ENCODE measurements at regions not wholly inside any gene's neighbourhood (a gene's known extent, or its start where the extent isn't known, plus 50 kb on each side); places are given as distances from the start of the nearest gene placed in this dataset.

DNA sequence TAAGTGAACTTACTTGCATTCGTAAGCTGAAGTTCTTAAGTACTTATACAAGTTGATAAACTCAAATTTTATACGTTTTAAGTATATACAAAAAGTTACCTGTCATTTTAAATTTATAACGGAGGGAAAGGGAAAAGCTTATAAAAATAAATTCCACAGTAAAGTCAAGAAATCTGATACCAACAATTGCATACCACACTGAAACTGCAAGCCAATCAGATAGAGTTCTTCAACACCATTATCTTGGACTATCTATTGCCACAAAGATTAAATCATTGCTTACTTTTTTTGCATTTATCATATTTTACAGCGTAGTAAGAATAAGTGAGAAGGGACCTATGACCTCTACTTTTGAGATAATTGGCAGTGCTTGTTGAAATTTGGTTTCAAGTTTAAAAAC, 386.7 kb downstream of the TFAP2A start:
- DNase-seq: no peak

DNA sequence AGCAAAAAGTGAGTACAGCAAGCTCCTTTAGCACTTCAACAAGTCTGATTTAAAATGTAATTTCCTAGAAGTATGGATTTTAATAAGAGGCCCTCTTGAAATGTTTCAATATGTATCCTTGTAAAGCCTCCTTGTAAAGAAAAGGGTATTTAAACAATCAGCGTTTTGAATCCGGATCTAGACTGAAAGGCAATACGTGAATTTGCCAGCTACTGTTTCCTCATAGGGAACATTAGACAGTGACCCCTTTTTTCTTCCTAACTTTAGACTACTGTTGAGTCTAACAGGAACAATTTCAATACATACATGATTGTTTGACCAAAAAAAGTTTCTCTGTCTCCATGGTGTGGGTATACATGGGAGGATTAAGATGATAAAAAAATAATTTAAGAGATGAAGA, 395.0 kb downstream of the TFAP2A start:
- DNase-seq: no peak

DNA sequence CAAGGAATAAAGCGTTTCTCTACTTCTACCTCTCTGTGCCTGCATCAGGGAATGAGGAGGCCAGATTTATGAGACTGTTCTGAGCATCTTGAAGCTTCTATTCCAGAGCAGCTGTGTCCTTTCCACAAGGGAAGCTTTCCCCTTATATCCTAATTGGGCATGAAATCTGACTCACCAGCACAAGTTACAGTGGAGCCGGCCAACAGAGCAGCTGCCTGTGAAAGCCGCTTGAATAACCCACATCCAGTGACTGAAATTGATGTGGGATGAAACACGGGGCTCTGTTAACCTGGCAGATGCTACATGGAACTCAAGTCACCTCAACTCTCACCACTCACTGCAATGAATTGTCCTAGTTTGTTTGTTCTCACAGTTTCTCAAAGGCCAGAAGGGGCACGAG, 400.3 kb downstream of the TFAP2A start:
- no peak for DNase-seq

DNA sequence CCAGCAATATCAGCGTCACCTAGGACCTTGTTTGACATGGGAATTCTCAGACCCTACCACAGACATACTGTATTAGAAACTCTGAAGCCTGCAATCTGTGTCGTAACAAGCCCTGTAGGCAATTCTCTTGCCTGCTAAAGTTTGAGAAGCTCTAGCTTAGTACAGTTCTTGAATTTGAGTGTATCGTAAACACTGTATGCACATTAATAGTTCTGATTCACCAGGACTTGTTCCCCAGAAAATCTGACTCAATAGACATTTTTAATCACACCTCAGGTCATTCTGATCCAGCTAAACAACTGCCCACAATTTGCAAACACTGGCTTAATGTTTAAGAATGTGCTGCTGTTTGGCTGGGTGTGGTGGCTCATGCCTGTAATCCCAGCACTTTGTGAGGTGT, 414.3 kb downstream of the TFAP2A start:
- DNase-seq: no peak

DNA sequence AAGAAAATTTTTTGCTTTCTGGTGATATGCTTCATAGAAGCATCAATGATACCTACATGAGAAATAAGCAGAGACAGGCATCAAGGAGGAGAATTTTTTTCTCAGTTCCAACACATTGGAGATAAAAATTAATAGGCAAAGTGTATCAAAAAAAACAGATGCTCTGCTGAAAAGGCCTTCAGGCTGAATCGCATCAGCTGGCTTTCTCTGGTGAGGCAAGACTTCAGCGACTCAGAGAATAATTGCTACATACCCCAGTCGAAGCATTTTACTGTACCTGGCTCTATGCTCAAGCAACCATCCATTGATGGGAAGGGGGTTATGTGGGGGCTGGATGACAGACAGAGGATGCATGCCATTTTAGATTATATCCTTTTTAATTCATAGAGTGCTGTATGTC, 415.1 kb downstream of the TFAP2A start:
- no peak for DNase-seq

DNA sequence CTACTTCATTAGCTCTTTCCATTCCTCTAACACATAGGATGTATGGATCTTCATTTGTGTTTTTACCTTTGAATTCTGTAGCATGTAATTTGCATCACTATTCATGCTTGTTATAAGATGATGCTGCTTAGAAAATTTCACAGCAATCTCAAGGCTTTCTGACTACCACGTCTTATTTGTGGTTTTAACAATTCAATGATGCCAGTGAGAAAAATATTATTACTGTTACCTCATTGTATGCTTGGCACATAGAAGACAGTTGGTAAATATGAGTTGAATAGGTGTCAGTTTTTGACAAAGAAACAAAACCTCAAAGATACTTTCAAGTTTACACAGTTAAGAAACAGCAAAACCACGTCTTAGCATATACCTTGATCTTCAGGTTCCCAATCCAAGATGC, 428.6 kb downstream of the TFAP2A start:
- DNase-seq: no peak

DNA sequence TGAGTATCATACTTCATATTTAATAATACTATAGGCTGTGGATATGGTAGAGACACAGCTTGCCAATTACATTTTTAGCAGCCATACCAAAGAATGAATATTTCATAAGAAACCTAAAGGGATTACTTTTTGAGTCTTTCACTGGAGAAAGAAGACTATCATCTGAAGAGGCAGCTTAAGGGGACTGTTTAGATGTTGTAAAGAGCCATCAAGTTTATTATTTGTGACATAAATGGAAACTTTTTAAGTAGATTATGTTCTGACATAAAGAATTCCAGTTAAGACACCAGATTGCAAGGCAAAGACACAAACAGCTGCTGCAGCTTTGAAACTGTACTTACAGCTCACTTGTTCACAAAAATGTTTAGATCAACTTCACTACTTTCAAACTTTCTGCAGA, 429.4 kb downstream of the TFAP2A start:
- no peak for DNase-seq

DNA sequence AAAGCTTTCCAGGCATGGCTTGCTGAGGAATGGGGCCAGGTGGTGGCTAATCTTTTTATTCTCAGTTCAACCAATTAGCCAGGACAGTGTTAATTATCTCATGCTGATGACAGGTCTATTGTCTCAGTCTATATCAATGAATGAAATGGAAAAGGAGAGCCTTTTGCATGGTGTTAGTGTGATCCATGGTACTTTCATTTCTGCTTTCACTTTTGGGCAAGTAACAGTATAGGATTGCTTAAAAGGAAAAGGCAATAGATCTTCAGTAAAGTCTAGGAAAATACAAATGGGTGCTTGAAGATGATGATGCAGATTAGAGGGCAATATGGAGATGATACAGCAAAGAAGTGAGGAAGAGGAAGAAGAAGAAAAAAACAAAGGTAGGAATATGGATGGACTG, 430.3 kb downstream of the TFAP2A start:
- DNase-seq: no peak

DNA sequence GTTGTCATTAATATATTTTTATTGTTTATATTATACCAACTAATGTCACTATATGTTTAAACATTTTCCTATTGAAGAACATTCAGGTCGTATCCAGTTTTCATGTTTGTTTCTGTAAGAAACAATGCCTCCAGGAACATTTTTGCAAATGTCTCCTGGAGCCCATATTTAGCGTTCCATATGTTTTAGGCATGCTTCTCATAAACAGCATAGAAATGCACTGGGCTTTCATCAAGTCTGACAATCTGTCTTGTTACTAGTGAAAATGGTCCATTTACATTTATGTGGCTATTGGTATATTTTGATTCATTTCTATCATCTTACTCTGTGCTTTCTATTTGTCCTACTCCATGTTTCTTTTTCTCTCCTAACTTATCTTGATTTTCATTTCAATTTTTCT, 431.7 kb downstream of the TFAP2A start:
- no peak for DNase-seq

DNA sequence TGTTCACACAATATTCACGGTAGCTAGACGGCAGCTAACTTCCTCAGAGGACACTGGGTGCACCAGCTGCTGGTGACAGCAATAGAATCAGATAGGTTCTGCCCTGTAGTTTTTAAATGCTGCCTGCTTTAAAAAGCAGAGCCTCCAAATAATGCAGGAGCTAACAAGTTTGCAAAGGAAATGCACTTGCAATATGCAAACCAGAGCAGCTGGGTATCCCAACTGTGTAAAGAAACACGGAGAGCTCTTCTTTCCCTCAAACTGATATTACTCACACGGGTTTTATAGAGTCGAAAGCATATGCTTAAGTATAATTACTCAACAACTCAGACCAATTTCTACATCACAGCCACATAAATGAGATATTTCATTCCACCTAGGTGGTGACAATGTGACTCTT, 432.7 kb downstream of the TFAP2A start:
- DNase-seq: no peak

DNA sequence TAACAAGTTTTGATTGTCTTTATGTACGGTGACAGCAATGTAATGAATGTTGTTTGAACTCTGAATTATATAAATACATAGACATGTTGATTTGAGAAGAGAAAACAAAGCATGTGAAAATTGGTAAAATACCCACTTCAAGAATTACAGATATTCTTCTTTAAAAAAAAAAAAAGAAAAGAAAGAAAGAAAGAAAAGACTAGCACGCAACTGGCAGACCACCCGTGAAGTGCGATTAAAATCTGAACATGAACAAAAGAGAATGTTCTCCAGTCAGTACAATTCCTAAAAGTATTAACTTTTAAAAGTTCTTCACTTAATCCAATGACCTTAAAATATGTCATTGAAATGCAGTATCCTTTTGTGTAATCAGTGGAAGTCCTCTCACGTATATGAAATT, 434.9 kb downstream of the TFAP2A start:
- DNase-seq: no peak

DNA sequence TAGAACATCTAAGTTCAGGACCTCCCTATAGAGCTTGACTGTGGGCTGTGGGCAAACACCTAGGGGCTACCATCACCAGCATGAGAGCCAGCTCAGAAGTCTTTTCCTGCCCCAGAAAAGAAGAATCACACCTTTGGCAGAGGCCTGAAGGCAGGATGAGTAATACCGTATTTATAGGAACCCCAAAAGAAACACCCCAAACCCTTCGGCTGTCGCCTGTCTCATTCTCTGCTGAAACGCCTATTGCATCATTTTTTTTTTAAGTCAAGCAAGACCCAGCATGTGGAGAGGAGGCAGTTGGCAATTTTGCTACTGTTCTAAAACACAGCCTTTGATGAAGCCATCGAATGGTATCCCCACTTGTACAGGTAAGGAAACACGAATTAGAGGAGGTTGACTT, 436.4 kb downstream of the TFAP2A start:
- no peak for DNase-seq

DNA sequence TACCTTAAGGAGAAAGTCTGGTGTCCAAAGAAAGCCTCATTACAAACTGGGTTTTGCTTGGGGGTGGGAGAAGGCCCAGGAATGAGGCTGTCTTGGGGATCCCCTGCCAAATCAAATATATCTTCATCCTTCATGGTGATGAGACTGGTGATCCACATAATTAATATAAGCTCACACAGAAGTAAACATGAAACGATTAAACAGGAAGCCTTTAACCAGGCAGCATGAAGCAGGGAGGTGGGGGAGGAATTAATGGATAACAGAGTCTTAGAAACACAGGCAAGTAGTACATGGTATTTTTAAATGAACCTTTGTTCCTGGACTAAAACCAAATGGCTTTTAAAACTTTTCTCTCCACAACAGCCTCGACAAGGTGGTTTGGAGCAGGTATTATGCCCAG, 437.5 kb downstream of the TFAP2A start:
- no peak for DNase-seq

DNA sequence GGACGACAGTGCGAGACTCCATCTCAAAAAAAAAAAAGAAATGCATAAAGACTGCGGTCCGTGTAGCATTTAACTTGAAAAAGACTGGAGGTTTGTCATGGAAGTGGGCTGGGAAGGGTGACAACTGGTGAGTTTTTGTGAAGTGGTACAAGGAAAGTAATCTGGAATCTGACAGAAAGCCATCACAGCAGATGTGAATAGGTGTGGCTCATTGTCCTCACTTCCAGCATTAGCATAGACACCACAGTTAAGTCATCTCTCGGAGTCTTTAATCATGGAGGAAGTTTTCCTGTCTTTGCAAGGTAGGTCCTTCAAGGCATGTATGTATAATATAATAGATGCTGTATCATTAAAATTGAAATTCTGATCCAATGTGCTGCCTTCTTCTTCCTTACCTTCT, 453.2 kb downstream of the TFAP2A start:
- DNase-seq: no peak

DNA sequence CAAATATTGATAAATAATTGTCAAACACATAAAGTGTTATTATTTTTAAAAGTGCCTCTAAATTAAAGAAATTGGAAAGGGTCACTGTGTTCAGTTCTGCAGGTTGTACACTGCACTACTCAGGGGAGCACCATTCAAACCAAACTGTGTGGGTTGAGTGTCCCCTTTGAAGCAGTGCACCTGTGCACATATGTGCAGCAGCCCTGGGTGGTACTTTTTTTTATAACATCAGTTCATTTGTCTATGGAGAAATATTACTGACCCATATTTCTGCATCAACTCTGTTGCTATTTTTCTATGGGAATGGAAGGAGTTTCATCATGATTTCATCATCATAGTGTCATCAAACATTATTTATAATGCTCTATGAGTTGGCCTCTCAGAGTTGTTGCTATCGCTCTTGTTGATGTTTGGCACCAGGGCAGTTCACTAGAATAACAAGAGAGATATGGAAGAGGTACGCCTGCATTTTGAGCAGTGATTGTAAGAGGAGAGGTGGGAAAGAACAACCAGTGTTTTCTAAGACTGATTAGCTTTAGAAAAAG, 457.6 kb downstream of the TFAP2A start:
- DNase-seq: no peak

DNA sequence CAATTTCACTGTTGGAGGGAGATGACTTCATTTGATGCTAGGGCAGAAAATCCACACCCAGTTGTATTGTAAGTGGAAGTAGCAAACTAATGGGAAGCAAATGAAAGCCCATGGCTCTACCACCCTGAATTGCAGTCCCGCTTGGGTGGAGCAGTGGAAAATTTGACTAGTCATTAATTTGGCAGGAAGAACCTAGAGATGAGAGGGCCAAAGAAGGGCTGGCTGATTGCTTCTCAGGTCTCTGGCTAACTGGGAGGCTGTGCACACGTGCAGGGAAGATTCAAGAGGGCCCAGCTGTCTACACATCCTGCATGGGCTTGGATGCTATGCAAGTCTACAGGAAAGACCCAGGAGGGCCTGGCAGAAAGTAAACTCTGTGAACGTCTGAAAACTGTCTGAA, 466.2 kb downstream of the TFAP2A start:
- DNase-seq: no peak

DNA sequence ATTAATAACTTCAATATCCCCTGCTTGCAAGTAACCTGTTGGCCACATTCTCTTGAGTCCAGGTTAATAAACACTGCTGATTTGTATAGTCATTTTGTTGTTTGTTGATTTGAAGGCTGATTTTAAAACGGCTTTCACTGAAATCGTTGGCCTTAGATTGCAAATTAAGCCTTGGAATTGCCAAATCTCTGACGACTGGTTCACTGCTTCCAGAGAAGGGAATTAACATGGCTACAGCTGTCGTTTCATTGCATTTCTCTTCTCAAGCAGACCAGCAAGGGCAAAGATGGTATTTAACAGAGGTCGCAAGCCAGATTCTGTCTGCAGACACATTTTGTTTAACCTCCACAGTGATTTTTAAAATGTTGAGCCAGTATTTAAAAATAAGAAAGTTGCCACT, 470.9 kb downstream of the TFAP2A start:
- DNase-seq: no peak

DNA sequence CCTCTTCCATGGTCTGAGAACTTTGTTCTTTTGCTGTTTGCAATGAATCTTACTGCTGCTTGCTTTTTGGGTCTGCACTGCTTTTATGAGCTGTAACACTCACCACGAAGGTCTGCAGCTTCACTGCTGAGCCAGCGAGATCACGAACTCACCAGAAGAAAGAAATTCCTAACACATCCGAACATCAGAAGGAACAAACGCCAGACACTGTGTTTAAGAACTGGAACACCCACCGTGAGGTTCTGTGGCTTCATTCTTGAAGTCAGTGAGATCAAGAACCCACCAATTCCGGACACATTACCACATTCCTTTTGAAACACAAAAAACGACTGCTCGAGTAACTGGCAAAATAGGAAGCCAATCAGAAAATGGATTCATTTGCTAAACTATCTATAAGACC, 471.8 kb downstream of the TFAP2A start:
- DNase-seq: no peak

DNA sequence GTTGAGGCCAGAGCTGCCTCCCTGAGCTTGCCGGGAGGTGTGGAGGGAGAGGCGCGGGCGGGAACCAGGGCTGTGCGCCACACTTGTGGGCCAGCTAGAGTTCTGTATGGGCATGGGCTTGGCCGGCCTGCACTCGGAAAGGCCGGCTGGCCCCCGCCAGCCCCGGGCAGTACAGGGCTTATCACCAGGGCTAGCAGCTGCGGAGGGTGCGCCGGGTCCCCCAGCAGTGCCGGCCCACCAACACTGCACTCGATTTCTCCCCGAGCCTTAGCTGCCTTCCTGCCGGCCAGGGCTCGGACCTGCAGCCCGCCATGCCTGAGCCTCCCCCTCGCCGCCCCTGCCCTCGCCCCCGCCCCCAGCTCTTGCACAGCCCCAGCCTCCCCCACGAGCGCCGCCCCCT, 472.7 kb downstream of the TFAP2A start:
- no peak for DNase-seq

DNA sequence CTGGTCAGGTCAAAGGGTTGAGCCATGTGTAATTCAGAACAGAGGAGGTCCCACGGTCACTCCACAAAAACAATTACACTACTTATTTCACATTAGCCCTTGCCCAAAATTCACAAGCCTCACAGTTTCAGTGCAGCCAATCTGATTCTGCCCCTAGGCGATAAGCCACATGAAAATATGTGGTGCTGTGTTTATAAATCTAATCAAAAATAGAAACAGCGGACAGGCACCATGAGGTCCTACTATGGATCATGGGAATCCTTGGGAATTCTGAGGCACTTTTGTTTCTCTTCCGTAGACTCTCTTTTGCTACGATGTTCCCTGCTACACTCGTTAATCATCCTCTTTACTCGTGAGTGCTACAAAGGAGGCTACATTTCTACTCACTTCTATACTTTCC, 476.1 kb downstream of the TFAP2A start:
- DNase-seq: no peak

DNA sequence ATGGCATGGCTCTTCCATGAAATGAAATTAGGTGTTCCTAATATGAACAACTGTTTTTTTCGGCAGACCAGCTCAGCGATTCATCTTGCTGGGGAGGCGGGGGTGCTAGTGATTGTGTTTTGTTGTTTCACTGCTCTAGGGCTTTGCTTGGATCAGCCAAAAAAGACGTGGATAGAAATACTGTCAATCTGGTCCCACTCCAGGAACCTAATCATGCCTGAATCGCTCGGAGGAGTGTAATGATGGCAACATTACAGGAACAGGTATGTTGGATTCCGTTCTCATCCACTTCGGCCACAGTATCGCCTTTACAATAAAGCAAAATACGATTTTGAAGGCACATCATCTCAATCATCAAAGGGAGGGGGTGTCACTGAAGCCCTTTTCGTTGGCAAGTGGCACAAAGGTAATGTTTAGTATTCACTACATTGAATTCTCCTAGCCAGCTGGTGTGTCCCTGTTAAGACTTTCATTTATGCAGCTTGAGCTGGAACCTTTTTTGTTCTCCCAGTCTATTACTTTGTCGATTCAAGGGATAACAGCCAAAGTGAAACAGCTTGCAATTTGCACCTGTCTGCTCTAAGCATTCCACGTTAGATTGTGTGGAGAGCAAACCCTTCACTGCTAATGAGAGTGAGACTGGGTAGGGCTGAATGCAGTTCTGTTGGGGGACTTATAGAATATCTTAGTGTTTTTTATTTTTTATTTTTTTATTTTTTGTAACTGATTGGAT, 477.7 kb downstream of the TFAP2A start:
- no peak for DNase-seq

DNA sequence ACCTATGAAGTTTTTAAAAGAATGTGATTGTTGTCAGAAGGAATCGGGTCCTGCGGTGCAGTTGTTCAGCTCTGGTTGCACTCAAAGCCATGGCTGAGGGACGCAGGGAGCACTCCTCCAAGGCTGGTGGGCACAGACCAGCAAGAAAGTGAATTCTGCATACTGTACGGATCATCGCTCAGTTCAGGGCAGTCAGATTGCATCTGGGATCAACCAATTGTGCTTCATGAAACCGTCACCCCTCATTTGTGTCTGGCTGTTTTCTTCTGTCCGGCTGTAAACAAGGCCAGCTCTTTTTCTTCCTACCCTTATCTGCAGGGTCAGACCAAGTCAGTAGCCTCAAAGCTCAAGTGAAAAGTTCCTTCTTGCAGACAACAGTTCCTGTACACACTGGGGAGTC, 478.3 kb downstream of the TFAP2A start:
- no peak for DNase-seq

DNA sequence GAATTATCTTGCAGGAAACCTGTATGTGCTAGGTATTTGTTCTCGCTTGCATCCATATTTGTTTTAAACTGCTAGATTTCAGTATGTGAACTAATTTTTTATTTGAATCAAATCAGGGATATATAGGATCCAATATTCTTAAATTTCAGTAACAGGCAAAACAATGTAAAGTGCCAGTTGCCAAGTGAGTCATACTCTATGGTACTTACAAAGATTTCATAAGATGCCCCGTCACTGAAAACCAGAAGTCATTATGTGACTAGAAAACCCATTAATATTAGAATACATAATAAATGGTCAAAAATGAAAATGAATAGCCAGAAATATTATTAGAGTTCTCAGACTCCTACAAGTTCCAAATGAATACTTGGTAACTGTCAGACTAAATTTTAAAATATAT, 481.2 kb downstream of the TFAP2A start:
- no peak for DNase-seq

DNA sequence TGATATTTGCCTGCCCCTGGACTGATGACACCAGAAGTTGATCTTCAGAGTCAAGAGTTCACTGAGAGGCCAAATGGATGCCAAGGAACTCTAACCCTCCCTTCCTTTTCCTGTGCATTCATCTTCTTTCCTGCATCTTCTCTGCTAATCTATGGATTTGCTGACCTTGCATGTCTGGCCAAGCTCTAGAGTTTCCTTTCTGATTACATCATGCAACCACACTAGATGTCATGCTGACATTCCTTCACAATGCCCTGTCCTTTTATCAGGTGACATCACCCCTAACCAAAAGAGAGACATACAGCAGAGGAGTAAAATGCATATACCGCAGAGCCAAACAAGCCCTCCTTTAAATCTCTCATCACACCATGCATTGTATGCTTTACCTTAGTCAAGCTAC, 487.6 kb downstream of the TFAP2A start:
- DNase-seq: no peak

DNA sequence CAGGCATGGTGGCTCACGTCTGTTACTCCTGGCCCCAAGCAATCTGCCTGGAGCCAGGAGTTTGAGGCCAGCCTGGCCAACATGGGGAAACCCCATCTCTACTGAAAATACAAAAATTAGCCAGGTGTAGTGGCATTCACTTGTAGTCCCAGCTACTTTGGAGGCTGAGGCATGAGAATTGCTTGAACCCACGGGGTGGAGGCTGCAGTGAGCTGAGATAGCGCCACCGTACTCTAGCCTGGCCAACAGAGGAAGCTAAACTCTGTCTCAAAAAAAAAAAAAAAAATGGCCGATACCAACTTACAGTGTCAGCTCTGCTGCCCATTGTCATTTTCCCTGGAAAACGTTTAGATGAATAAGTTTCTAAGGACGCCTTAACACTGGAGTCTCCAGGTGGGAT, 489.9 kb downstream of the TFAP2A start:
- no peak for DNase-seq
